HUES6 (cell line): ENCODE measurements at regions not wholly inside any gene's neighbourhood (a gene's known extent, or its start where the extent isn't known, plus 50 kb on each side); places are given as distances from the start of the nearest gene placed in this dataset.
"Not testable (repeated sequence)": the region's sequence is repeated elsewhere in the genome, so short reads cannot be mapped to it uniquely, and the experiment has no call there.

Experiments
- H3K27ac ChIP-seq: 2 replicates; pipeline ENCODE4 v1.7.0; 2013; ENCODE audit warnings: low read depth, mild to moderate bottlenecking, low read length, inconsistent platforms
- H3K27me3 ChIP-seq: 2 replicates; pipeline ENCODE4 v1.6.1; 2013; ENCODE audit warnings: low read length; ENCODE audit not compliant: control insufficient read depth, insufficient read depth
- H3K36me3 ChIP-seq: 2 replicates; pipeline ENCODE4 v1.6.1; 2013; ENCODE audit warnings: low read length; ENCODE audit not compliant: control insufficient read depth, insufficient read depth
- H3K4me1 ChIP-seq: 2 replicates; pipeline ENCODE4 v1.6.1; 2013; ENCODE audit warnings: low read length; ENCODE audit not compliant: control insufficient read depth, insufficient read depth
- H3K4me3 ChIP-seq: 2 replicates; pipeline ENCODE4 v1.5.1; 2013; ENCODE audit warnings: low read depth, low read length
- H3K9ac ChIP-seq: one replicate; pipeline ENCODE4 v1.6.1; 2013; ENCODE audit warnings: mild to moderate bottlenecking, low read length
- H3K9me3 ChIP-seq: 2 replicates; pipeline ENCODE4 v1.6.1; 2013; ENCODE audit warnings: low read depth, low read length; ENCODE audit not compliant: control insufficient read depth, insufficient read depth

DNA sequence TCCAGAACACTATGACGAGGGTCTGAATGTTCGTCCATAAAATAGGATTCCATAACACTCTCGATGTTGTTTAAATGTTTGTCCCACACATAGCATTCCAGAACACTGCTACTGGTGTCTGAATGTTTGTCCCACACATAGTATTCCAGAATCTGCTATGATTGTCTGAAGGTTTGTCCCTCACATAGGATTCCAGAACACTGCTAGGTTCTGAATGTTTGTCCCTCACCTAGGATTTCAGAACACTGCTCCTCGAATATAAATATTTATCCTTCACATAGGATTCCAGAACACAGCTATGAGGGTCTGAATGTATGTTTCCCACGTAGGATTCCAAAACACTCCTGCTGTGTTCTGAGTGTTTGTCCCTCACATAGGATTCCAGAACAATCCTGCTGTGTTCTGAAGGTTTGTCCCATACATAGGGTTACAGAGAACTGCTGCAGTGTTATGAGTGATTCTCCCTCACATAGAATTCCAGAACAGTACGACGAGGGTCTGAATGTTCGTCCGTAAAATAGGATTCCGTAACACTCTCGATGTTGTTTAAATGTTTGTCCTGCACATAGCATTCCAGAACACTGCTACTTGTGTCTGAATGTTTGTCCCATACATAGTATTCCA is 215.3 kb downstream of the FOXD4L6 start:
- Histone ChIP-seq H3K9me3 (peaks cover 86% of the 10 kb centered on the region), H3K27me3 (peaks cover 78% of the 10 kb centered on the region), H3K4me3 (no peak overlapping the region), H3K27ac (no peak overlapping the region), H3K9ac (no peak overlapping the region), H3K4me1 (no peaks in the 10 kb centered on the region), H3K36me3 (no peaks in the 10 kb centered on the region)

DNA sequence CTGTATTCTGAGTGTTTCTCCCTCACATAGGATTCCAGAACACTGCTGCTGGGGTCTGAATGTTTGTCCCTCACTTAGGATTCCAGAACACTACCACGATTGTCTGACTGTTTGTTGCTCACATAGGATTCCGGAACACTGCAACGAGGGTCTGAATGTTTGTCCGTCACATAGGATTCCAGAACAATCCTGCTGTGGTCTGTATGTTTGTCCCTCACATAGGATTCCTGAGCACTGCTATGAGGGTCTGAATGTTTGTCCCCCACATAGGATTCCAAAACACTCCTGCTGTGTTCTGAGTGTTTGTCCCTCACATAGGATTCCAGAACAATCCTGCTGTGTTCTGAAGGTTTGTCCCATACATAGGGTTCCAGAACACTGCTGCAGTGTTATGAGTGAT is 215.8 kb downstream of the FOXD4L6 start:
- not testable (repeated sequence) for H3K4me3 ChIP-seq, H3K4me1 ChIP-seq, H3K36me3 ChIP-seq, H3K27ac ChIP-seq, H3K9ac ChIP-seq
- peaks cover 83% of the 10 kb centered on the region for H3K27me3 ChIP-seq
- peaks cover 91% of the 10 kb centered on the region for H3K9me3 ChIP-seq

DNA sequence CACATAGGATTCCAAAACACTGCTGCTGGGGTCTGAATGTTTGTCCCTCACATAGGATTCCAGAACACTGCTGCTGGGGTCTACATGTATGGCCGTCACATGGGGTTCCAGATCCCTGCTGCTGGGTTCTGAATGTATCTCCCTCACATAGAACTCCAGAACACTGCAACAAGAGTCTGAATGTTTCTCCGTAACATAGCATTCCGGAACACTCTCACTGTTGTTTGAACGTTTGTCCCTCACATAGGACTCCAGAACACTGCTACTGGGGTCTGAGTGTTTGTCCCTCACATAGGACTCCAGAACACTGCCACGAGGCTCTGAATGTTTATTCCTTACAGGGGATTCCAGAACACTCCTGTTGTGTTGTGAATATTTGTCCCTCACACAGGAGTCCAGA is 216.8 kb downstream of the FOXD4L6 start:
- Histone ChIP-seq H3K4me3 (no peak overlapping the region), H3K27me3 (peaks cover 91% of the 10 kb centered on the region), H3K27ac (no peak overlapping the region), H3K9me3 (peaks cover 96% of the 10 kb centered on the region), H3K36me3 (no peaks in the 10 kb centered on the region), H3K4me1 (no peaks in the 10 kb centered on the region), H3K9ac (no peak overlapping the region)

DNA sequence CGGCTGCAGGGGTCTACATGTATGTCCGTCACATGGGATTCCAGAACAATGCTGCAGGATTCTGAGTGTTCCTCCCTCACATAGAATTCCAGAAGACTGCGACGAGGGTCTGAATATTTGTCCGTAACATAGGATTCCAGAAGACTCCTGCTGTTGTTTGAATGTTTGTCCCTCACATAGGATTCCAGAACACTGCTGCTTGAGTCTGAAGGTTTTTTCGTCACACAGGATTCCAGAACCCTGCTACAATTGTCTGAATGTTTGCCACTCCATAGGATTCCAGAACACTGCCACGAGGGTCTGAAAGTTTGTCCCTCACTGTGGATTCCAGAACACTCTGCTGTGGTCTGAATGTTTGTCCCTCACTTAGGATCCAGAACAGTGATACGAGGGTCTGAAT is 217.5 kb downstream of the FOXD4L6 start:
- Histone ChIP-seq H3K27me3 (peaks cover 92% of the 10 kb centered on the region), H3K9me3 (peaks cover 96% of the 10 kb centered on the region)
- not testable (repeated sequence) for H3K4me1 ChIP-seq, H3K9ac ChIP-seq, H3K27ac ChIP-seq, H3K36me3 ChIP-seq, H3K4me3 ChIP-seq

DNA sequence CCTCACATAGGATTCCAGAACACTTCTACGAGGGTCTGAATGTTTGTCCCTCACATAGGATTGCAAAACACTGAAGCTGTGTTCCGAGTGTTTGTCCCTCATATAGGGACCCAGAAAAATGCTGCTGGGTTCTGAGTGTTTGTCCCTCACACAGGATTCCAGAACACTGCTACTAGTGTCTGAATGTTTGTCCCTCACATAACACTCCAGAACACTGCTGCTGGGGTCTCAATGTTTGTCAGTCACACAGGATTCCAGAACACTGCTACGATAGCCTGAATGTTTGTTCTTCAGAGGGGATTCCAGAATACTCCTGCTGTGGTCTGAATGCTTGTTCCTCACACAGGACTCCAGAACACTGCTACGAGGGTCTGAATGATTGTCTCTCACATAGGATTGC is 218.7 kb downstream of the FOXD4L6 start:
- no peaks in the 10 kb centered on the region for H3K4me1 ChIP-seq
- peaks cover 90% of the 10 kb centered on the region for H3K9me3 ChIP-seq
- no peak overlapping the region for H3K9ac ChIP-seq

DNA sequence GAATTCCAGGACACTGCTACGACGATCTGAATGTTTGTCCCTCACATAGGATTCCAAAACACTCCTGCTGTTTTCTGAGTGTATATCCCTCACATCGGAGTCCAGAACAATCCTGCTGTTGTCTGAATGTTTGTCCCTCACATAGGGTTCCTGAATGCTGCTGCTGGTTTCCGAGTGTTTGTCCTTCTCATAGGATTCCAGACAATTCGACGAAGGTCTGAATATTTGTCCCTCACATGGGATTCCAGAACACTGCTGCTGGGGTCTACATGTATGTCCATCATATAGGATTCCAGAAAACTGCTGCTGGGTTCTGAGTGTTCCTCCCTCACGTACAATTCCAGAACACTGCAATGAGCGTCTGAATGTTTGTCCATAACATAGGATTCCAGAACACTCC is 219.4 kb downstream of the FOXD4L6 start:
- H3K9ac ChIP-seq, H3K27ac ChIP-seq, H3K4me3 ChIP-seq, H3K4me1 ChIP-seq, H3K36me3 ChIP-seq: not testable (repeated sequence)
- H3K27me3 ChIP-seq = peaks cover 92% of the 10 kb centered on the region
- H3K9me3 ChIP-seq = peaks cover 83% of the 10 kb centered on the region

More for the DNA sequence above, 218.7 kb downstream of the FOXD4L6 start:
- no peak overlapping the region for H3K4me3 ChIP-seq
- H3K27ac ChIP-seq = no peak overlapping the region
- peaks cover 95% of the 10 kb centered on the region for H3K27me3 ChIP-seq
- no peaks in the 10 kb centered on the region for H3K36me3 ChIP-seq

DNA sequence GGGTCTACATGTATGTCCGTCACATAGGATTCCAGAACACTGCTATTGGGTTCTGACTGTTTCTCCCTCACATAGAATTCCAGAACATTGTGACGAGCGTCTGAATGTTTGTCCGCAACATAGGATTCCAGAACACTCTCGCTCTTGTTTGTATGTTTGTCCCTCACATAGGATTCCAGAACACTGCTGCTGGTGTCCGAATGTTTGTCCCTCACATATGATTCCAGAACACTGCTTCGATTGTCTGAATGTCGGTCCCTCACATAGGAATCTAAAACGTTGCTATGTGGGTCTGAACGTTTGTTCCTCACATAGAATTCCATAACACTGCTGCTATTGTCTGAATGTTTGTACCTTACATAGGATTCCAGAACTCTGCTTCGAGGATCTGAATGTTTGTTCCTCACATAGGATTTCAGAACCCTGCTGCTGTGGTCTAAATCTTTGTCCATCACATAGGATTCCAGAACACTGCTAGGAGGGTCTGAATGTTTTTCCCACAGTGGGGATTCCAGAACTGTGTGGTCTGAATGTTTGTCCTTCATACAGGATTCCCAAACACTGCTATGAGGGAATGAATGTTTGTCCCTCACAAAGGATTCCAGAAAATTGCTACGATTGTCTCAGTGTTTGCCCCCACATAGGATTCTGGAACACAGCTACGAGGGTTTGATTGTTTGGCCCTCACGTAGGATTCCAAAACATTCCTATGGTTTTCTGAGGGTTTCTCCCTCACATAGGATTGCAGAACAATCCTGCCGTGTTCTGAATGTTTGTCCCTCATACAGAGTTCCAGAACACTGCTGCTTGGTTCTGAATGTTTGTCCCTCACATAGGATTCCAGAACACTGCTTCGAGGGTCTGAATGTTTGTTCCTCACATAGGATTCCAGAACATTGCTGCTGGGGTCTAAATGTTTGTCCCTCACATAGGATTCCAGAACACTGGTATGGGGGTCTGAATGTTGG is 220.5 kb downstream of the FOXD4L6 start:
- Histone ChIP-seq H3K36me3 (no peaks in the 10 kb centered on the region), H3K27ac (no peak overlapping the region), H3K4me3 (no peak overlapping the region), H3K9me3 (peaks cover 72% of the 10 kb centered on the region), H3K9ac (no peak overlapping the region), H3K27me3 (peaks cover 80% of the 10 kb centered on the region), H3K4me1 (no peaks in the 10 kb centered on the region)

DNA sequence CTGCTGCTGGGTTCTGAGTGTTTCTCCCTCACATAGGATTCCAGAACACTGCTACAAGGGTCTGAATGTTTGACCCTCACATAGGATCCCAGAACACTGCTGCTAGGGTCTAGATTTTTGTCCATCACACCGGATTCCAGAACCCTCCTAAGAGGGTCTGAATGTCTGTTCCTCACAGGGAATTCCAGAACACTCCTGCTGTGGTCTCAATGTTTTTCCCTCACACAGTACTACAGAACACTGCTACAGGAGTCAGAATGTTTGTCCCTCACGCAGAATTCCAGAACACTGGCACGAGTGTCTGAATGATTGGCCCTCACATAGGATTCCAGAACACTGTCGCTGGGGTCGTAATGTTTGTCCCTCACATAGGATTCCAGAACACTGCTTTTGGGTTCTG is 221.6 kb downstream of the FOXD4L6 start:
- not testable (repeated sequence) for H3K36me3 ChIP-seq, H3K9ac ChIP-seq, H3K27ac ChIP-seq, H3K4me1 ChIP-seq, H3K4me3 ChIP-seq
- peaks cover 61% of the 10 kb centered on the region for H3K9me3 ChIP-seq
- H3K27me3 ChIP-seq = peaks cover 70% of the 10 kb centered on the region

DNA sequence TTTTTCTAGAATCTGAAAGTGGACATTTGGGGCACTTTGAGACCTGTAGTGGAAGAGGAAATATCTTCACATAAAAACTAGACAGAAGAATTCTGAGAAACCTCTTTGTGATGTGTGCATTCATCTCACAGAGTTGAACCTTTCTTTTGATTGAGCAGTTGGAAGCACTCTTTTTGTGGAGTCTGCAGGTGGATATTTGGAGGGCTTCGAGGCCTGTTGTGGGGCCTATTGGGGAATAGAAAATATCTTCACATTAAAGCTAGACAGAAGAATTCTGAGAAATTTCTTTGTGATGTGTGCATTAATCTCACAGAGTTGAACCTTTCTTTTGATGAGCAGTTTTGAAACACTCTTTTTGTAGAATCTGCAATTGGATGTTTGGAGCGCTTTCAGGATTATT is 236.2 kb downstream of the FOXD4L6 start:
- not testable (repeated sequence) for H3K27ac ChIP-seq
- Histone ChIP-seq H3K27me3 (peaks cover 52% of the 10 kb centered on the region), H3K9me3 (peaks cover 19% of the 10 kb centered on the region; the same call in 1 of the 2 replicates)

DNA sequence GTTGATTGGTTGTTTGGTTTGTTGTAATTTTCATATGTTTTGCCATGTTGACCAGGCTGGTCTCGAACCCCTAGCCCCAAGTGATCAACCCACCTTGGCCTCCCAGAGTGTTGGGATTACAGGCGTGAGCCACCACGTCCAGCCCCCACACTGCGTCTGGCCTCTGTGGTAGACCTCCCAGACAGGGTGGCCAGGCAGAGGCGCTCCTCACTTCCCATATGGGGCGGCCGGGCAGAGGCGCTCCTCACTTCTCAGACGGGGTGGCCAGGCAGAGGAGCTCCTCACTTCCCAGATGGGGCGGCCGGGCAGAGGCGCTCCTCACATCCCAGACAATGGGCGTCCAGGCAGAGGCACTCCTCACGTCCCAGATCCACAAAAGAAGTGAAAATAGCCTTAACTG is 242.6 kb downstream of the FOXD4L6 start:
- H3K9me3 ChIP-seq = peaks cover 73% of the 10 kb centered on the region
- H3K36me3 ChIP-seq, H3K4me1 ChIP-seq, H3K9ac ChIP-seq, H3K4me3 ChIP-seq, H3K27ac ChIP-seq: not testable (repeated sequence)
- H3K27me3 ChIP-seq = peaks cover 56% of the 10 kb centered on the region

More for the DNA sequence above, 236.2 kb downstream of the FOXD4L6 start:
- not testable (repeated sequence) for H3K4me3 ChIP-seq, H3K36me3 ChIP-seq, H3K4me1 ChIP-seq, H3K9ac ChIP-seq

DNA sequence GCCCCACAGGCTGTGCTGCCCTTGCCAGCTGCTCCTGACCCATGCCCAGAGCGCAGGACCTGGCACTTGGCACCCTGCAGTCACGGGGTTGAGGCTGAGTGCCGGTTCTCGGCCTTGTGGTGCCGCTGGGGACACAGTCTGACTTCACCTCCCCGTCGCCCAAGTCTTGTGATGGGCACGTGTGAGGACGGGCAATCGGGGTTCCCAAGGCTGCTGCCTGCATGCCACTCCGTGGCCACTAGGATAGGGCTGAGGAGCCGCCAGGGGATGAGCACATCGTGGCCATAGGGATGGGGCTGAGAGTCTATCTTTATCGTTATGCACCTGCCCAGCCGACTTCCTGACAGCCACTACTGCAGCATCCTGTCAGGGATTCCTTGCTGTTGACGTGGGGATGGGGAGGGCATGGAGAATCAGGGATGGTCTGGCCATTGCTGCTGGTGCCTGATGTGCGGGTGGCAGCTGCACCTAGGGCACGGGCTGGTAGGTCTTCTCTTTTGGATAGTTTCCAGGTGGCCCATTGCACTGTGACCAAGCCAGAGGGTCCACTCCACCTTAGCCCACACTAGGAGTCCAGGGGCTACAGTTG is 243.5 kb downstream of the FOXD4L6 start:
- H3K4me3 ChIP-seq, H3K27ac ChIP-seq, H3K4me1 ChIP-seq, H3K9ac ChIP-seq, H3K36me3 ChIP-seq: not testable (repeated sequence)
- peaks cover 61% of the 10 kb centered on the region for H3K27me3 ChIP-seq
- H3K9me3 ChIP-seq = peaks cover 72% of the 10 kb centered on the region
